ACHN (cell line): ENCODE measurements at regions not wholly inside any gene's neighbourhood (a gene's known extent, or its start where the extent isn't known, plus 50 kb on each side); places are given as distances from the start of the nearest gene placed in this dataset.
"Not testable (repeated sequence)": the region's sequence is repeated elsewhere in the genome, so short reads cannot be mapped to it uniquely, and the experiment has no call there.

ENCODE experiments used
- DNase-seq: peaks from one replicate; pipeline ENCODE4 v3.0.0-alpha.2; 2015
- in situ Hi-C: cut with HindIII; loops from 2 replicates; pipeline ENCODE4 v1.10.0; 2017; ENCODE audit warnings: low sequenced_read_pairs, low pct_ligation_motif_present, low pct_unique_long_range_greater_than_20kb

- no peak for DNase-seq
- in situ Hi-C loops, result no loop called here
These were observed 144.1 kb downstream of the PLK2 start for GRCh38 chr5:58315794-58316193.

DNA sequence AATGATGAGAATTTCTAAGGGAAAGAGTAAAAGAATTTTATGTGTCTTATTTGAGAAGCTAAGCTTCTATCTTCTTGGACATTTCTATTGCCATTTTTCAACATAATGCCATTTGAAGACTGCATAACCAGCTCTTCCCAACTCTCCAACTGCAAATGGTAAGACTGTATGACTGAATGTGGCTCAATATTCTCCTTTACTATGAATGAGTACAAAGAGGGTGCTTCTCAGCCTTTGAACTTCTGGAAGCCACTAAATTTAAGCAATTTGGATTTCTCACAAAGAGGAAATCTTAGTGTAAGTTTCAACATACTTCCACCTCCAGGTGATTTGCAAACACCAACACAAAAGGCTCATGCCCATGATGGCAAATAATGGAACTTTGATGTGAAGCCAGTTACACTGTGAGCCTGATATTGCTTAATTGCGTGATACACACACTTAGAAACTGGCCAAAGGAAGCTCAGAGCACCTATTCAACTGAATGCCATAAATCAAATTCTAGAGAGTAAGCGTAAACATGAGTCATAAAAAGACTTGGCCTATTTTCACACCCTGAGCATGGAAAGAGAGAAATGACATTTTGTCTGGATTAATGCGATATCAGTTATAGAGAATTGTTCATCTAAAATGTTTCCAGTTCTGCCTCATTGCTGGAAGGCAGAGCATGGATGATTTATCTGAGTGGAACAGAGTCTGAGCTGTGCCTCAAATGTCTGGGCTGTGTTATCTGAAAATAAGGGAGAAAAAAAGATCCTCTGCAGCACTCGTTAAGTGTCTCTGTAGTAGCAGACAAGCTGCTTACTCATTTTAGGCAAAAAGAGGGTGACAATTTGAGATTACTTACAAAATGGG, 145.3 kb downstream of the PLK2 start:
- in situ Hi-C loops, result no loop called here
- DNase-seq, result no peak

GRCh38 chr5:58312299-58312698, 147.6 kb downstream of the PLK2 start:
- DNase-seq, result no peak
- in situ Hi-C loops, result no loop called here

DNA sequence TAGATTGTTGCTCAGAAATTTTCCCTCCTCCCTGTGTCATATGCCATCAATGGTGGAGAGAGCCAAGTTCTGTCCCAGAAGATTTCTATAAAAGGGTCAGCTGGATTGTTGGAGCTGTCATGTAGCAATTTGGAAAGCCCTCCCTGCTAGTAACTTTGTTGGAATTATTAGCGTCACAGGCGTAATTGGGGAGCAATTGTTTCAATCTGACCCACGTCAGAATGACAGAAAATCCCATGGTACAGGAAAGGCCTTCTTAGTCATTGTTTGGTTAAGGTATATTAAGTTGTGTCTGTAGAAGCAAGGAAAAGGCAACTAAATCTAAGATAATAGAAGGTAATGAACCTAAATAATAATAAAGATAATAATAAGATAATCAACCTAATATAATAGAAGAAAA, 148.4 kb downstream of the PLK2 start:
- in situ Hi-C loops, result no loop called here

DNA sequence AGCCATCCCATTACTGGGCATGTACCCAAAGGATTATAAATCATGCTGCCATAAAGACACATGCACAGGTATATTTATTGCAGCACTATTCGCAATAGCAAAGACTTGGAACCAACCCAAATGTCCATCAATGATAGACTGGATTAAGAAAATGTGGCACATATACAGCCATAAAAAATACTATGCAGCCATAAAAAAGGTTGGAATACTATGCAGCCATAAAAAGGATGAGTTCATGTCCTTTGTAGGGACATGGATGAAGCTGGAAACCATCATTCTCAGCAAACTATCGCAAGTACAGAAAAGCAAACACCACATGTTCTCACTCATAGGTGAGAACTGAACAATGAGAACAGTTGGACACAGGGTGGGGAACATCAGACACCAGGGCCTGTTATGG, 151.5 kb downstream of the PLK2 start:
- in situ Hi-C loops, DNase-seq: not testable (repeated sequence)

More for the DNA sequence above, 148.4 kb downstream of the PLK2 start:
- DNase-seq, result no peak

DNA sequence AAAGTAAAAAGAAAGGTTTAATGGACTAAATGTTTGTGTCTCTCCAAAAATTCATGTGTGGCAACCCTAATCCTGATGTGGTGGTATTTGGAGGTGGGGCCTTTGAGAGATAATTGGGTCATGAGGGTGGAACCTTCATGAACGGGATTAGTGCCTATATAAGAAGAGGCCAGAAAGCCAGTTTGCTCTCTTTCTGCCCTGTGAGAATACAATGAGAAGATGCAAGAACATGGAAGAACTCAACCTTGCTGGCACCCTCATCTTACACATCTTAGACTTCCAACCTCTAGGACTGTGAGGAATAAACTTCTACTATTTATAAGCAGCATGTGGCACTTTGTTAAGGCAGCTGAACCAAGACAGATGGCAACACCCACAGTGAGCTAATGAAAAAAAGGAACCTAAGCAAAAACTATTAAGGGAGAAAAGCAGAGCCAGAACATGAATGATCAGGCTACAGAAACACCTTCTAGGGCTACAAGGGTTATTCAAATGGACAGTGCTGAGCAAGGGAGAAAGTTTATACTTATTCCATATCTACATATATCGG, 159.5 kb downstream of the PLK2 start:
- in situ Hi-C loops, result no loop called here
- no peak for DNase-seq

DNA sequence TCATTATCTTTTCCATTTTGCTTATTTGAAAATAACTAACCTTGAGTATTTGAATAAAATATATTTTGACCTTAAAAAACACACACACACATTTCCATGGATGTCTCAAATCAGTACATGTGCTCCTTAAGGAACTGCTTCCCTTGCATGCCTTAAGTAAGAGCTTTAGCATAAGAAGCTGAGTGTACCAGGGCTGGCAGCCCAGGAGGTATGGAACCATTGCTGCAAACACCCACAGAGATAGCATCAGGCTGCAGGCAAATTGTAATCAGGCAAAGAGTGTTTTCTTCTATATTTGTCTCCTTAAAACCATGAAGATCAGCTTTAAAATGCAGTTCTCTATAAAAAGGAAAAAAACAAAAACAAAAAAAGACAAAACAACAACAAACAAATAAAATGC, 160.6 kb downstream of the PLK2 start:
- in situ Hi-C loops, result no loop called here
- DNase-seq, result no peak

GRCh38 chr5:58294598-58295305, 165.1 kb downstream of the PLK2 start:
- DNase-seq, result peak; percentile 19

GRCh38 chr5:58288275-58288674, 171.6 kb downstream of the PLK2 start:
- DNase-seq, in situ Hi-C loops: not testable (repeated sequence)

More at GRCh38 chr5:58294598-58295305, 165.1 kb downstream of the PLK2 start:
- in situ Hi-C loops, result no loop called here

- in situ Hi-C loops, result no loop called here
- no peak for DNase-seq
These were observed 173.1 kb downstream of the PLK2 start for GRCh38 chr5:58286741-58287140.

GRCh38 chr5:58285900-58286299, 174.0 kb downstream of the PLK2 start:
- no peak for DNase-seq
- in situ Hi-C loops, result no loop called here

GRCh38 chr5:58284886-58285285, 175.0 kb downstream of the PLK2 start:
- in situ Hi-C loops, result no loop called here
- no peak for DNase-seq

DNA sequence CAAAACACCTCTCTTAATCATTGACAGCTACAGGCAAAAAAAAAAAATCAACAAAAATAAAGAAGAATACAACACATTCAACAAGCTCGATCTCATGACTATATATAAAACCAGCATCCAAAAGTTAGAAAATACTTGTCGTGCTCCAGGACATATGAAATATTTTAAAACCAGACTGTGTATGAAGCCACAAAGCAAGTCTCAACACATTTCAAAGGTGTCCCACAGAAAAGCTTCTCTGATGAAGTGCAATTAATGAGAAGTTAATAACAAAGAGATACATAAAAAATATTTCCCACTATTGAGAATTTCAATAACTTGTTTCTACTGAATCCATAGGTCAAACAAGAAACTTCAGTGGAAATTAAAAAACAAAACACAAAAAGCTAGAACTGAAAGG, 178.7 kb downstream of the PLK2 start:
- no peak for DNase-seq
- in situ Hi-C loops, result no loop called here

GRCh38 chr5:58279259-58279658, 180.6 kb downstream of the PLK2 start:
- no peak for DNase-seq
- in situ Hi-C loops, result no loop called here

- DNase-seq, result no peak
- in situ Hi-C loops, result no loop called here
These were observed 183.5 kb downstream of the PLK2 start for GRCh38 chr5:58276431-58276830.

DNA sequence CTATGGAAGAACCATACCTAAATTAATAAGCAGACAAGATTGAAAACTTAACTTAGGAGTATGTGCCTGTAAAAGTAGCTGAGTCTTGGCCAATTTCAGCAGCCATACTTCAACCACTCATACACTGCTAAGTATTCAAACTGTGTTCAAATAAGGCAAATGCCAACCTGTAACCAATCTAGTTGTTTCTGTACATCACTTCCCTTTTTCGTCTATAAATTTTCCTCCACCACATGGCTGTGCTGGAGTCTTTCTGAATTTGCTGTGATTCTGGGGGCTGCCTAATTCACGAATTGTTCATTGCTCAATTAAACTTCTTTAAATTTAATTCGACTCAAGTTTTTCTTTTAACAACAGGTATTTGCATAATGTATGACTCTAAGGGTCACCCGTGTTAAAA, 184.4 kb downstream of the PLK2 start:
- in situ Hi-C loops, result no loop called here
- DNase-seq, result no peak

- DNase-seq, result no peak
- in situ Hi-C loops, result no loop called here
These were observed 185.7 kb downstream of the PLK2 start for GRCh38 chr5:58274191-58274590.

GRCh38 chr5:58273711-58274110, 186.2 kb downstream of the PLK2 start:
- DNase-seq, result no peak
- in situ Hi-C loops, result no loop called here

- DNase-seq, result no peak
- in situ Hi-C loops, result no loop called here
These were observed 191.6 kb downstream of the PLK2 start for GRCh38 chr5:58268268-58268667.

DNA sequence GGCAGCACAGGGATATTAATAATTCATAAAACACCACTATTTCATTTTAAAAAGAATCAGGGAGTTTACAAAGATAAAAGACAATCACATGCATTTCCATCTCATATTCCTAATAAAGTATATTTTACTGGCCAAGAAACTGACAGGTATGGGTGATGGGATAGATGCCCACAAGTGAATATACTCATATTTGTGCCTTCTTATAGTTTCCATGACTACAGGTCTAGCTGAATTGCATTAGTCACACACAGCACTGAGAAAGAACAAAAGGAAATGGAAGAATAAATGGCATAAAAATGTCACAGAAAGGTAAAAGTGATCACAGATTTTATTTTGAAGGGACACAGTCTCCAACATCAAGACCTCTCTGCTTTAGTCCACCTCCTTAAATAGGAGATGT, 193.5 kb downstream of the PLK2 start:
- in situ Hi-C loops, result no loop called here
- DNase-seq, result peak; percentile 34
